Fibroblast of lung (primary cell): ENCODE measurements at regions not wholly inside any gene's neighbourhood (a gene's known extent, or its start where the extent isn't known, plus 50 kb on each side); places are given as distances from the start of the nearest gene placed in this dataset.

Source experiments
- DNase-seq, 2 donors: peaks; one replicate each; pipeline versions ENCODE4 v3.0.0 to v3.0.0-alpha.2; 2010; ENCODE audit warnings: low read depth in 2 of 2
- H2AFZ ChIP-seq: 2 replicates; pipeline ENCODE4 v1.5.1; 2012; ENCODE audit warnings: low read length, control low read depth, inconsistent platforms
- H3K27ac ChIP-seq: 2 replicates; pipeline ENCODE4 v1.5.1; 2011; ENCODE audit warnings: low read length, control low read depth; ENCODE audit not compliant: insufficient read depth
- H3K27me3 ChIP-seq: 2 replicates; pipeline ENCODE4 v1.5.1; 2011; ENCODE audit warnings: mild to moderate bottlenecking, low read length; ENCODE audit not compliant: control insufficient read depth, insufficient read depth
- H3K36me3 ChIP-seq: 2 replicates; pipeline ENCODE4 v1.5.1; 2011; ENCODE audit warnings: low read length; ENCODE audit not compliant: control insufficient read depth, insufficient read depth
- H3K4me1 ChIP-seq: 2 replicates; pipeline ENCODE4 v1.5.1; 2011; ENCODE audit warnings: low read length; ENCODE audit not compliant: control insufficient read depth, insufficient read depth; ENCODE audit errors: extremely low read depth
- H3K4me2 ChIP-seq: 2 replicates; pipeline ENCODE4 v1.5.1; 2011; ENCODE audit warnings: low read length, control low read depth; ENCODE audit not compliant: insufficient read depth; ENCODE audit errors: extremely low read depth
- H3K4me3 ChIP-seq, 4 experiments: fragments of 200-600 bp in 1 of 4; sonication (generic) in 1 of 4; replicated peaks in 1 of 4; 2 replicates each; pipeline ENCODE4 v1.5.1; 2011 to 2016; ENCODE audit warnings: low read length in 4 of 4, low read depth in 3 of 4, mild to moderate bottlenecking in 3 of 4, control low read depth in 2 of 4, inconsistent platforms in 1 of 4, mixed read lengths in 1 of 4; ENCODE audit not compliant: insufficient read depth in 1 of 4; ENCODE audit errors: control extremely low read depth in 1 of 4
- H3K79me2 ChIP-seq: 2 replicates; pipeline ENCODE4 v1.5.1; 2012; ENCODE audit warnings: mild to moderate bottlenecking, low read length, inconsistent platforms; ENCODE audit not compliant: control insufficient read depth, insufficient read depth
- H3K9ac ChIP-seq: 2 replicates; pipeline ENCODE4 v1.5.1; 2011; ENCODE audit warnings: mild to moderate bottlenecking, low read length, control low read depth; ENCODE audit not compliant: insufficient read depth
- H3K9me3 ChIP-seq: 2 replicates; pipeline ENCODE4 v1.5.1; 2012; ENCODE audit warnings: low read depth, low read length; ENCODE audit not compliant: control insufficient read depth, insufficient read depth
- H4K20me1 ChIP-seq: 2 replicates; pipeline ENCODE4 v1.5.1; 2011; ENCODE audit warnings: low read length; ENCODE audit not compliant: control insufficient read depth, insufficient read depth; ENCODE audit errors: extremely low read depth
- CTCF ChIP-seq, 2 donors: IDR thresholded peaks in 1 of 2; conservative IDR thresholded peaks in 1 of 2; 1 replicate in 1 of 2; 2 replicates in 1 of 2; pipeline ENCODE4 v1.5.1; 2011 to 2012; ENCODE audit warnings: low read length in 2 of 2, control low read depth in 1 of 2, inconsistent platforms in 1 of 2, low read depth in 1 of 2, mild to moderate bottlenecking in 1 of 2
- EZH2 ChIP-seq: IDR thresholded peaks from 2 replicates; pipeline ENCODE4 v1.5.1; 2012; ENCODE audit warnings: low read length, control low read depth, mild to moderate bottlenecking; ENCODE audit errors: missing control alignments

DNA sequence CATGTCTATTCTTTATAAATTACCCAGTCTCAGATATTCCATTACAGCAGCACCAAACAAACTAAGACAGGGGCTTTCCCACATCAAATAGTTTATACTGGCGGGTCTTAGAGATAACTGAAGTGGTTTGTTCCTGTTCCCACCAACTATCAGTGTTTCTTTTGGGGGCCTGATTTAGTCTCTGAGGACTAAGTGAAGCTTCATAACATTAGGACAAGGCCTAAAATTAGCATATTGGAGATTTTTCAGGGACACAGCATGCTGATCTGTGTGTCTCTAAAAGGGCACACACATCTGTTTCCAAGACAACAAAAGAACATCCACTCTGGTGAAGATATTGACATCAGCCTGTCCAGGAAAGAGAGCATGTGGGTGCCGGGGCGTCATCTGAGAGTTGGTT, 72.6 kb upstream of the SEMA6D start:
- H3K27me3 ChIP-seq = no peaks in the 10 kb centered on the region
- DNase-seq = no peak
- no peak overlapping the region for H3K4me3 ChIP-seq
- H3K79me2 ChIP-seq = no peaks in the 10 kb centered on the region
- H3K36me3 ChIP-seq = no peaks in the 10 kb centered on the region
- H2AFZ ChIP-seq = no peak overlapping the region
- H3K9me3 ChIP-seq = no peaks in the 10 kb centered on the region
- H4K20me1 ChIP-seq = no peaks in the 10 kb centered on the region
- no peak overlapping the region for H3K4me2 ChIP-seq
- no peaks in the 10 kb centered on the region for H3K4me1 ChIP-seq
- no peak overlapping the region for H3K27ac ChIP-seq
- no peak overlapping the region for H3K9ac ChIP-seq
- no peak for TF ChIP-seq CTCF (conservative IDR thresholded peaks at IDR 0.05 in 1 of 2, IDR thresholded peaks at IDR 0.05 in 1 of 2; ENCODE audit: low read depth in 1 of 2, low read length in 2 of 2)
- TF ChIP-seq EZH2 = no peak

DNA sequence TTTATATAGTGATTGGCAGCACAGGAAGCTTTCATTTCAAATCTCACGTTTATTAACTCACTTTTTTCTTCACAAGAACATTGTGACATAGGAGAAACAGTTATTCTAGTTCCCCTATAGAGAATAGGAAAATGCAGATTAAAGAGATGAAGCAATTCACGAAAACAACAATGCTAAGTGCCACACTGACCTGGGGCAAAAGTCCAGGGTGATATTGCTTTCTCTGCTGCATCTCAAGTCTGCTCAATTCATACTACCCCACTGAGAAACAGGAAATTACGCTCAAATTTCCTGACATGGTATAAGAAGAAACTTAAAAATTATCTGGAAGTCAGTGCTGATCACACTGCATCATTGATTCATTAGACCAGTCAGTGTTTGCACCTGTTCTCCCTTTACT, 66.7 kb upstream of the SEMA6D start:
- Histone ChIP-seq H3K9me3 (no peaks in the 10 kb centered on the region), H3K4me2 (no peak overlapping the region), H3K79me2 (no peaks in the 10 kb centered on the region), H4K20me1 (no peaks in the 10 kb centered on the region), H3K4me1 (no peaks in the 10 kb centered on the region), H3K36me3 (no peaks in the 10 kb centered on the region), H2AFZ (no peak overlapping the region), H3K27me3 (no peaks in the 10 kb centered on the region), H3K4me3 (no peak overlapping the region), H3K9ac (no peak overlapping the region), H3K27ac (no peak overlapping the region)
- TF ChIP-seq EZH2 (no peak), CTCF (conservative IDR thresholded peaks at IDR 0.05 in 1 of 2, IDR thresholded peaks at IDR 0.05 in 1 of 2; ENCODE audit: low read depth in 1 of 2, low read length in 2 of 2) (no peak)
- DNase-seq = no peak

DNA sequence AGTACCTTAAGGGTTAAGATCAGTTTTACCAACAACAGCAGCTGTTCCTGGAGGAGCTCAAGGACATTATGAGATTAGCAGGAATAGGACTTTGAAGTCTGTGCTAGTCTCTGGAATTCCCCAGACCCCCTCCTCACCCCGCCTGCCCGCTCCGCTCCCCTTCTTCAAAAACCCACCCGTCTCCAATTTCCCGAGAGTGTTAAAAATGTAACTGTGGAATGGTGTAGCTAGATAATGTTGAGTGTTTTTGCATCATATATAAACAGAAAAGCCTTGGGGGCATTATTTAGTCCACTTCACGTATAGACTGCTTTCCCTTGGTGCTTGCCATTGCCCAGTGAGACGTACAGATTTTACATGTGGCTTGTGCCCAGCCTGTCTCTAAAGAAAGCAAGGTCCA, 65.0 kb upstream of the SEMA6D start:
- TF ChIP-seq EZH2 (no peak), CTCF (conservative IDR thresholded peaks at IDR 0.05 in 1 of 2, IDR thresholded peaks at IDR 0.05 in 1 of 2; ENCODE audit: low read depth in 1 of 2, low read length in 2 of 2) (no peak)
- Histone ChIP-seq H2AFZ (no peak overlapping the region), H3K9ac (no peak overlapping the region)

More for the DNA sequence above, 65.0 kb upstream of the SEMA6D start:
- Histone ChIP-seq H3K36me3 (no peaks in the 10 kb centered on the region), H3K4me2 (no peak overlapping the region), H3K4me3 (no peak overlapping the region), H4K20me1 (no peaks in the 10 kb centered on the region), H3K79me2 (no peaks in the 10 kb centered on the region), H3K27me3 (no peaks in the 10 kb centered on the region), H3K27ac (no peak overlapping the region), H3K4me1 (no peaks in the 10 kb centered on the region), H3K9me3 (no peaks in the 10 kb centered on the region)
- no peak for DNase-seq
